ENCODE measurements at regions not wholly inside any gene's neighbourhood (a gene's known extent, or its start where the extent isn't known, plus 50 kb on each side); places are given as distances from the start of the nearest gene placed in this dataset.

GRCh38 chr3:171956181-171956683 is 83.1 kb upstream of the FNDC3B start:
- no peak overlapping the region for H4K5ac ChIP-seq (ENCODE audit: insufficient read length, low read depth, low read length)
- H2BK15ac ChIP-seq (ENCODE audit: low read length), result no peak overlapping the region
- peak overlapping the region; percentile 85 for H2AFZ ChIP-seq (ENCODE audit: low read length)
- H2AK5ac ChIP-seq (ENCODE audit: low read depth, low read length), result no peak overlapping the region
- no peak overlapping the region for H2BK5ac ChIP-seq (ENCODE audit: low read depth, low read length)
- H4K8ac ChIP-seq (ENCODE audit: extremely low read depth, insufficient read depth, low read length), result no peak overlapping the region
- no peaks in the 10 kb centered on the region for H3K9me3 ChIP-seq (ENCODE audit: insufficient read depth in 2 of 2, low read depth in 1 of 2, low read length in 1 of 2)
- no peaks in the 10 kb centered on the region for H3K79me1 ChIP-seq (ENCODE audit: low read depth, low read length)
- H3K18ac ChIP-seq (ENCODE audit: extremely low read depth, low read length), result no peak overlapping the region
- no peak for TF ChIP-seq ATF2 (IDR thresholded peaks at IDR 0.05; ENCODE audit: low read length)
- TF ChIP-seq JUND (IDR thresholded peaks at IDR 0.05; ENCODE audit: low read length), result no peak
- no peak overlapping the region for H3K14ac ChIP-seq (ENCODE audit: insufficient read length)
- H4K20me1 ChIP-seq (replicated peaks in 1 of 2; ENCODE audit: control insufficient read depth in 1 of 2, insufficient read depth in 2 of 2, low read length in 2 of 2), result no peaks in the 10 kb centered on the region
- WGBS, 2 experiments (ENCODE audit: extremely low coverage in 1 of 2, insufficient coverage in 1 of 2, insufficient read length in 1 of 2, insufficient replicate concordance in 2 of 2, low coverage in 1 of 2, low lambda C conversion rate in 2 of 2, missing lambda C conversion rate in 1 of 2), result 83% methylated on average over 13 of the region's 13 CpGs; no CpG with 5 or more reads in 1 of the 2 experiments
- FAIRE-seq (no peak), DNase-seq (ENCODE audit: low read depth in 1 of 2, low spot score in 2 of 2) (no peak)
- no peak overlapping the region for H3K23ac ChIP-seq (ENCODE audit: insufficient read length)
- H3K23me2 ChIP-seq (ENCODE audit: low read depth, low read length), result no peaks in the 10 kb centered on the region
- no peaks in the 10 kb centered on the region for H3K79me2 ChIP-seq (ENCODE audit: control insufficient read depth in 1 of 2, insufficient read depth in 2 of 2, low read length in 2 of 2)
- POLR2A ChIA-PET (ENCODE audit: partially characterized antibody), result no interaction called here
- H3K27me3 ChIP-seq (replicated peaks in 1 of 4; ENCODE audit: control insufficient read depth in 3 of 4, extremely low read depth in 1 of 4, insufficient read depth in 3 of 4, low read length in 3 of 4), result no peaks in the 10 kb centered on the region
- no peak overlapping the region for H2BK120ac ChIP-seq (replicated peaks; ENCODE audit: low read depth, low read length)
- no peak overlapping the region for H3K27ac ChIP-seq (ENCODE audit: low read depth, low read length)
- H3K4ac ChIP-seq (replicated peaks; ENCODE audit: insufficient read length, low read depth, low read length), result no peak overlapping the region
- no peak overlapping the region for H3K56ac ChIP-seq (replicated peaks; ENCODE audit: insufficient read length, low read depth, low read length)
- H2BK12ac ChIP-seq (ENCODE audit: low read depth, low read length), result no peak overlapping the region
- no peak overlapping the region for H3K4me2 ChIP-seq (ENCODE audit: insufficient read depth in 1 of 2, low read depth in 2 of 2, low read length in 2 of 2)
- CTCF ChIA-PET (ENCODE audit: partially characterized antibody), result interaction anchor here (1.2 kb wide), 1 partner anchor 189 kb away, joined by 3 read pairs; no protein-coding TSS in a partner anchor
- no peak overlapping the region for H2BK20ac ChIP-seq (ENCODE audit: low read length)
- H3K4me3 ChIP-seq (ENCODE audit: extremely low read depth in 1 of 4, insufficient read depth in 2 of 4, low read depth in 3 of 4, low read length in 4 of 4), result no peak overlapping the region
- H3K36me3 ChIP-seq (ENCODE audit: control insufficient read depth in 2 of 4, insufficient read depth in 4 of 4, low read length in 3 of 4), result no peaks in the 10 kb centered on the region
- no peak overlapping the region for H3K9ac ChIP-seq (replicated peaks in 1 of 4; ENCODE audit: extremely low read depth in 1 of 4, low read depth in 3 of 4, low read length in 3 of 4)
- H3K4me1 ChIP-seq (replicated peaks in 1 of 4; ENCODE audit: control insufficient read depth in 3 of 4, insufficient read depth in 4 of 4, low read length in 3 of 4), result peaks cover 1 to 4% (median 3%) of the 10 kb centered on the region in 4 experiments; a peak in 6 of 7 replicates
- no peak overlapping the region for H4K91ac ChIP-seq (replicated peaks; ENCODE audit: insufficient read length, low read length)

Measured in H1 (cell line).